ENCODE measurements at regions not wholly inside any gene's neighbourhood (a gene's known extent, or its start where the extent isn't known, plus 50 kb on each side); places are given as distances from the start of the nearest gene placed in this dataset.

- Histone ChIP-seq H3K36me3 (replicated peaks in 1 of 2; ENCODE audit: control insufficient read depth in 1 of 2, insufficient read depth in 2 of 2, low read length in 2 of 2) (no peaks in the 10 kb centered on the region), H3K27me3 (ENCODE audit: control insufficient read depth in 2 of 2, insufficient read depth in 2 of 2, low read length in 2 of 2) (no peaks in the 10 kb centered on the region), H3K9ac (ENCODE audit: insufficient read depth, low read length, poor library complexity, severe bottlenecking) (no peak overlapping the region), H3K9me3 (replicated peaks in 1 of 2; ENCODE audit: control insufficient read depth in 1 of 2, insufficient read depth in 1 of 2, low read length in 2 of 2) (peaks cover 0 to 5% of the 10 kb centered on the region in 2 donors), H2AFZ (ENCODE audit: insufficient read depth, low read depth, low read length, poor library complexity, severe bottlenecking) (no peak overlapping the region), H3K4me1 (ENCODE audit: control insufficient read depth in 1 of 2, insufficient read depth in 2 of 2, low read length in 2 of 2) (no peaks in the 10 kb centered on the region), H3K4me2 (replicated peaks; ENCODE audit: extremely low read depth, low read length, poor library complexity, severe bottlenecking) (no peak overlapping the region), H3K79me2 (ENCODE audit: insufficient read depth, low read length) (no peaks in the 10 kb centered on the region), H3K27ac (ENCODE audit: low read depth in 1 of 2, low read length in 2 of 2) (no peak overlapping the region), H3K4me3 (replicated peaks in 1 of 3; ENCODE audit: low read depth in 2 of 3, low read length in 3 of 3) (no peak overlapping the region), H4K20me1 (ENCODE audit: insufficient read depth, low read length) (no peaks in the 10 kb centered on the region)
- 90% methylated on average over 3 of the region's 5 CpGs for WGBS (ENCODE audit: insufficient coverage)
- H3K4me3 Mint-ChIP-seq: no peak overlapping the region
- H3K27me3 Mint-ChIP-seq (ENCODE audit: low read depth in 3 of 3): peaks cover 0 to 1% (median 0%) of the 10 kb centered on the region in 3 donors
- intact Hi-C loops (cut with micrococcal nuclease): no loop called here
- no peak for DNase-seq
- TF ChIP-seq CTCF (IDR thresholded peaks at IDR 0.05): no peak
- no peaks in the 10 kb centered on the region for H3K4me1 Mint-ChIP-seq
- H3K36me3 Mint-ChIP-seq: no peaks in the 10 kb centered on the region
- peaks cover 0 to 5% (median 2%) of the 10 kb centered on the region in 7 donors for H3K9me3 Mint-ChIP-seq
- no peak overlapping the region for H3K27ac Mint-ChIP-seq
These were observed 1119.8 kb downstream of the TSN start for GRCh38 chr2:122875091-122875865.

- H3K4me2 ChIP-seq (replicated peaks; ENCODE audit: extremely low read depth, low read length, poor library complexity, severe bottlenecking): no peak overlapping the region
- no peaks in the 10 kb centered on the region for H3K36me3 Mint-ChIP-seq
- H3K9ac ChIP-seq (ENCODE audit: insufficient read depth, low read length, poor library complexity, severe bottlenecking): no peak overlapping the region
- H3K4me1 Mint-ChIP-seq: no peaks in the 10 kb centered on the region
- H3K27me3 ChIP-seq (ENCODE audit: control insufficient read depth in 2 of 2, insufficient read depth in 2 of 2, low read length in 2 of 2): no peaks in the 10 kb centered on the region
- TF ChIP-seq CTCF (IDR thresholded peaks at IDR 0.05): no peak
- H3K9me3 Mint-ChIP-seq: peaks cover 0 to 5% (median 0%) of the 10 kb centered on the region in 7 donors
- no peak for DNase-seq
- H3K4me3 ChIP-seq (replicated peaks in 1 of 3; ENCODE audit: low read depth in 2 of 3, low read length in 3 of 3): no peak overlapping the region
- H3K9me3 ChIP-seq (replicated peaks in 1 of 2; ENCODE audit: control insufficient read depth in 1 of 2, insufficient read depth in 1 of 2, low read length in 2 of 2): no peaks in the 10 kb centered on the region
- no peaks in the 10 kb centered on the region for H4K20me1 ChIP-seq (ENCODE audit: insufficient read depth, low read length)
- H3K79me2 ChIP-seq (ENCODE audit: insufficient read depth, low read length): no peaks in the 10 kb centered on the region
- H3K4me3 Mint-ChIP-seq: no peak overlapping the region
- H2AFZ ChIP-seq (ENCODE audit: insufficient read depth, low read depth, low read length, poor library complexity, severe bottlenecking): no peak overlapping the region
- no peaks in the 10 kb centered on the region for H3K4me1 ChIP-seq (ENCODE audit: control insufficient read depth in 1 of 2, insufficient read depth in 2 of 2, low read length in 2 of 2)
- no peak overlapping the region for H3K27ac Mint-ChIP-seq
- H3K27ac ChIP-seq (ENCODE audit: low read depth in 1 of 2, low read length in 2 of 2): no peak overlapping the region
- intact Hi-C loops (cut with micrococcal nuclease): no loop called here
- H3K36me3 ChIP-seq (replicated peaks in 1 of 2; ENCODE audit: control insufficient read depth in 1 of 2, insufficient read depth in 2 of 2, low read length in 2 of 2): no peaks in the 10 kb centered on the region
- H3K27me3 Mint-ChIP-seq (ENCODE audit: low read depth in 3 of 3): peaks cover 0 to 7% (median 3%) of the 10 kb centered on the region in 3 donors
- no CpG with 5 or more reads among the region's 5 CpGs for WGBS (ENCODE audit: insufficient coverage)
These were observed 1128.4 kb downstream of the TSN start for GRCh38 chr2:122883849-122884248.
